ENCODE measurements at regions not wholly inside any gene's neighbourhood (a gene's known extent, or its start where the extent isn't known, plus 50 kb on each side); places are given as distances from the start of the nearest gene placed in this dataset.

DNA sequence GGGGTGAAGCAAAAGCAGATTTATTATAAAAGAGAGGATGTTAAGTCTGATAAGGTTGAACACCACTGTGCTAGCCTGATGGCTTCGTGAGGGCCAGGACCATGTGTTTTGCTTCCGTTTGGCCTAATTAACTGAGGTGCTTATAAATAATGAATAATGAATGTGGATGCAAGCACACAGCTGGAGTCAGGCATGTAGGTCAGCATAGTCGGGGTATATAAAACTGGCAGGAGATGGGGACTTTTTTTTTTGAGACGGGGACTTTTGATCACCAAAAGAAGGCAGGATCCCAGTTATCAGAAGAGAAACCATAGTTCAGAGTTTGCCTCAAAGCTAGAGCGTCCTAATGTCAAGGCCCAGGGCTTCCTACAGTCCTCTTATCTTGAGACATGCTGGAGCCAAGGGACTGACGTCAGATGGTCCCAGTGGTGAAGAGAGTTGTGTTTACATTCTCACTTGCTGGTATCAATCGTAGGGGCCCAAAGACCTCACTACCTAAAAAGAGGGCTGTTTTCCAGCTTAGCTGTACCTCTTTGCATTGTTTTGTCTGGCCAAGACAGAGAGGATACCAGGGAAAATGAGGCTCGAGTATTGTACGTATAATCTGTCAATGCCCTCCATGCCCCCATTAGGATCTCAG lies 50.4 kb downstream of the RTL9 start:
- no peak for DNase-seq

DNA sequence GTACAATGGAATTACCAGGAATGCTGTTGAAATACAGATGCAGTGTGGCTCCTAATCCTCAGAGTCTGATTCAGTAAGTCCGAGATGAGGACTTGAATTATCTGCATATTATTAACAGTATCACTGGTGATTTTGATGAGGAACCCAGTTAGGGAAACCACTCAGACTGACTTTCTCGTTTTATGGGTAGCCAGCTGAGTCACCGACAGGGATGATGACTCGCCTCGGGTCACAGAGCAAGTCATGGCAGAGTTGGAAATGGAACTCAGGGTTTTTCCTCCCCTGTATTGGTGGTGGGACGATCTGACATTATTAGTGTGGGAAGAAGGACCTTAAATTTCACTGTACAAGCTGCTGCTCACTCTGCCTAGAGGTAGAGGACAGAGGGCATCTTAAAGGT lies 51.3 kb downstream of the RTL9 start:
- DNase-seq, result peak; percentile 74

DNA sequence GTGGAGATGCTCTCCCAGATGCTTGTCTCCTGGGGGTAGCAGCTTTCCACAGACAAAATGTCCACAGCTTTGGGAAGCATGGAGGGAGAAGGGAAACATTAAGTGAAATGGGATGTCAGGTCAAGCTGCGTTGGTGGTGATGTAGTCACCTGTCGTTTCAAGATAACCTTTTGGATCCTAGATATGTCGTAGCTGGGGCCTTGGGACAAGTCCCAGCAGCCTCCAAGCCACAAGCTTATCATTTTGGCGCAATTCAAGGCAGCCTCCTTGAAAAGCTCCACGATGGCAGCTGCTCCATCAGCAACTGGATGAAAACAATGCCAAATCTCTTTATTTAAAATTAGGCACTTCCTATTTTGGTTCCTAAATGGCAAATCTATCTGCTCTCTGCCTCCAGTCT lies 52.0 kb downstream of the RTL9 start:
- DNase-seq, result no peak

DNA sequence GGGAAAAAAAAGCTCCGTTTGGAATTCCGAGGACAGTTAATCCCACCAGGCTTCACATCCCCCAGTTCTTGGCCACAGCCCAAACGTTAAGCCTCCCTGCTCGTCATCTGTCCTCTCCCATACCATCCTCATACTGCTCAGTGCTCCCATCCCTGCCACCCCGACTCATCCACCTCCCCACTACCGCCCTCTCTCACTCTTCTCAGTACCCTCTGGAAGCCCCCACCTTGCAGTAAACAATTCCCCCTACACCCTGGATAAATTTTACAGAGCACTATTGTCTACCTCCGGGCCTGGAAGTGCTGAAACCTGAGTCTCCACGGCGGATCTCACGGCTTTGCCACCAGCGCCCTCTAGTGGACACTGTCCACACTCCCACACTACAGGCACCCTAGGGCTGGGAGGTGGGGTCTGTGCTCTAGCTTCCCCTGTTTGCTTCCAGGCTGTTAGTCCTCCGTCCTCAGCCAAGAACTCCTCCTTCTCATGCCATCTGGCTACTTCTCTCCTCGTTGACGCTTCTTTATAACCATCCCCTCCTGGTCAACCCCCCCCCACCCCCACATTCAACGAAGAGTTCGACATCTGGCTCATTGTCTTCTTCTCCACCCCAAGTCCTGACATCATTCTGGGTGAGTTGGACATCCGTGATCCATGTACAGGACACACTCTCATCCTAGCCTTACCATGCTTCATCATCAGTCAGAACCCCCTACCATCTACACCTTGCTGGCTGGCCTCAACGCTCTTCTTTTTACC lies 54.5 kb downstream of the RTL9 start:
- DNase-seq, result peak; percentile 69

DNA sequence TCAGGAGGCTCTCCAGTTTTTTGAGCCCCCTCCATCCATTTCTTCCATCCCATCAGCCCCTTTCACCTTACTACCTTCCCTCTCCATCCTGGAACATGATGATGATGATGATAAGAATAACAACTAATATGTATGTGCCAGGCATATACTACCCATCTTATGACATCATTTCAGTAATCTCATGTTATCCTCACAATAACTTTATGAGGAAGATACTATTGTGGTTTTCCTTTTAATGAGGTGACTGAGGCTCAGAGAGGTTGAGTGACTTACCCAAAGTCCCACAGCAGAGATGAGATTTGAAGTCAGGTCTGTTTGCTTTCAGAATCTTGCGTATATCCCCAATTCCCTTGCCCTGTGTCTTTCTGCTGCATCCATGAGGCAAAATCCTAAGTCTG lies 55.1 kb downstream of the RTL9 start:
- no peak for DNase-seq

DNA sequence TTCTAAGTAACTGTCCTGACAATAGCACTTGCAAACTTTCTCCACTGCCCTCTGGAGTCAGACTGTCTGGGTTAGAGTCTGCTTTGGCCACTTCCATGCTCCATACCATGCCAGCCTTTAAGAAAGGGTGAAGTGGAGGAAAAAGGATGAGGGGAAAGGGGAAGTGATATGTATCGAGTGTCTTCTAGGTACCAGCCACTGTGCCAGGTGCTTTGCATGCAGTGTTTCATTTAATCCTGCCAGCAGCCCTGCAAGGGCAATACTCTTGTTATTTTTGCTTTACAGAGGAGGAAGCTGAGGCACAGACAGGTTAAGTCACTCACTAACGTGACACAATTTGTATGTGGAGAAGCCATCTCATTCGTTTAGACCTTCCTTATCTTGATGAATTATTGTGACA lies 55.6 kb downstream of the RTL9 start:
- DNase-seq, result no peak

DNA sequence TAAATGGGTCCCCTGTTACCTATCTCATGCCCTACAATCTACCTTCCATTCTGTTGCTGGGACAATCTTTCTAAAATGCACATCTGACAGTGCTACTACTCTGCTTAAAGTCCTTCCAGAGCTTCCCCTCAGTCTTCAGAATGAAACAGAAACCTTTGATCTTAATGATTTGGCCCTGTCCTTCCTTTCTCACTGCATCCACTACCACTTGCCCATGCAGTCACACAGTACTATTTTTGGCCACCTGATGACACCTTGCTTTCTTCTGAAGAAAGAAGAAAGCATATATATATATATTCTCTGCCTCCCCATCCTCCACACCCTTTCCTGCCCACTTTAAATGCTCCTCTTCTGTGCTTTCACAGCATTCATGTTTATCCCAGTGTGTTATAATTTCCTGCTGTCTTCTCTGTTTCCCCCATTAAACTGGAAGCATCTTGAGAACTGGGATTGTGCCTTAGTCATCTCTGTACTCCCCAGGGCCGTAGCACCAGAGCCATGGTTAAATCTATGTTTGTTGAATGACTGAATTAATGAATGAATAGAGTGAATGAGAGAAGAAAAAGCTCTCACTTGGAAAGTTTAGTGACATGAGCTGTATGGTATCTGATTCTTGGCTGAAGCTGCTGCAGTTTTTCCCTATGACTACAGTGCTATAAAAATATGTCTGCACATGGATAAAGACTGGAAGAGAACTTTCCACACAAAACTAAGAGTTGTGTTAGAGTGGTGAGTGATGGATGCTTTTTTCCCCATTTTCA lies 56.2 kb downstream of the RTL9 start:
- DNase-seq, result peak; percentile 88

DNA sequence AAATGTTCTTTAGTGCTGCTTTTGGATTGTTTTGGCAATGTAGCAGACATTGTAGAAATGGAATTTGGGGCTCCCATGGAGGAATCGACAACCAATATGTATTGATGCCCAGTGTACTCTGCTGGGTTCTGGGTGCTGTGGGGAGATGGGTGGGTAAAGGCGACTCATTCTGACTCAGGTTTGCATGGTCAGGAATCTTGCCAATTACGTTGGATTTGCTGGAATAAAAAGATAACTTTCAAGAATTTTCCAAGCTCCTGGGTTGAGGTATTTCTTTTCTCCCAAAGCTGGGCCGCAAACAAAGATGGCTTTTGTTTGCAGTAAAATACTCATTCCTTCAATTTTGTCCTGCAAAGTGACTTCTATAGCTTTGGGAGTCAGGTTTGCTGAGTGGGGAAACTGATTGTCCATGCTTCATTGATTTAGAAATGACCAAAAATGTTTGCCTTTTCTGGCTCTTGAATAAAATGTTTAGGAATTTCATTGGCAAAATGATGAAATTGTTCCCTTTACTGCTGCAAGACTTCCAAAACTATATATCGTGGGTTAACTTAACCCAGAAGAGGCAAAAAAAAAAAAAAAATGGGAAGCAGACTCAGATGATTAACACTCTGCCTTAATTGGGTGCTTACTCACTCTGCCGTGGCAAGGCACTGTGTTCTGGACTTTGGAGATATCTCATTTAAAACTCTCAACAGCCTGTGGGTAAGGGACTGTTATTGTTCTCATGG lies 57.0 kb downstream of the RTL9 start:
- DNase-seq, result peak; percentile 74

DNA sequence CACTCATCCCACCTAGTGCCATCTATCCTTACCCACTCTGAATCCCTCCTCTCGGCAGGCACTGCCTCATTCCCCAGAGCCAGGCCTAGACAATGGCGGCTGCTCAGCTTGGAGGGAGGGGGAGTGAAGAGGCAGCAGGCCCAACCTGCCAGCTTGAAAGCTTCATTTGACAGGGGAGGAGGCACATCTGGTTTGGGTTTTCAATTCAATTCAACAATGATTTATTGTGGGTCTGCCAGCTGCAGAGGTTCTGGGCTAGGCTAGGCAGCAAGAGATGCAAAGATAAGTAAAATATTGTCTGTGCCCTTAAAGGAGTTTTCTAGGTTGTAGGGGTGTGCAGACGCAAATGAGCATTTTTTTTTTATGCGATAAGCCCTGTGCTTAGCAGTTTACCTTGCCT lies 58.5 kb downstream of the RTL9 start:
- DNase-seq, result no peak

DNA sequence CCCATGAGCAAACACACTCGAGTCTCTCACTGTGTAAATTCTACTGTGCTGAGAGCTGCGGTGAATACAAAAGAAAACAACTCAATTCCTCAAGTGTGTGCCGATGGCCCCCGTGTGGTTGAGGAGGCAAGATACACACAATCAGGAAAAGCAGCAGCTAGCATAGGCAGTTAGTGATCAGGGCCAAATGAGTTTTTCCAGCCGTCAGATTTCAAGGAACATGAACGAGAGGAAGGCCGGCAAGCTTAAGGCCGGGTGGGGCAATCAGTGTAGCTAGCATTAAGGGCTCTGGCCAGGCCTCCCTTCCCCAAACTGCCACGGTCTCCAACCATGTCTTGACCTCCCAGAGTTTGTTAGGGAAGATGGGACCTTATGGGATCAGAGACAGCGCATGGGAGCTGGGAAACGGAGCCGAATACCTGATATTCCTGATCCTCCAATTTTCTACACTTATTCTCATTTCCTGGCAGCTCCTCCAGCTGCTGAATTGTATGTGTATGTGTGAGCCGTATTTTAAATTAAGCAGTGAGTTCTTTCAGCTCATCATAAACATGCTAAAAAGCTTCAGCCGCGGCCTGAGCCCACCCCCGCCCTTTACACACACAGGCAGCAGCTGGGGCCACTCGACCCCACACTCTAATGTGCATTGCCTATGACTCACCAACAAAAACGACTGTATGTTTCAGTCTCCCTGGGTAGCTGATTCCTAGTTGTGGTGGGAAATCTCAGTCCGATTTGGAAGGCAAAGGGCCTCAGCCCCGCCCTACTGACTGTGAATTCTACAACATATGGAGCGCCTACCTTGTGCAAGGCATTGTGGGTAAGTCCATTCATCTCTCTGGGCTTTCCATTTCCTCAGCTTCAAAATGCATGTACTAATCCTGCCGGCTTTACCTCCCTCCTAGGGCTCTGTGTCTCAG lies 59.9 kb downstream of the RTL9 start:
- DNase-seq, result peak; percentile 81

DNA sequence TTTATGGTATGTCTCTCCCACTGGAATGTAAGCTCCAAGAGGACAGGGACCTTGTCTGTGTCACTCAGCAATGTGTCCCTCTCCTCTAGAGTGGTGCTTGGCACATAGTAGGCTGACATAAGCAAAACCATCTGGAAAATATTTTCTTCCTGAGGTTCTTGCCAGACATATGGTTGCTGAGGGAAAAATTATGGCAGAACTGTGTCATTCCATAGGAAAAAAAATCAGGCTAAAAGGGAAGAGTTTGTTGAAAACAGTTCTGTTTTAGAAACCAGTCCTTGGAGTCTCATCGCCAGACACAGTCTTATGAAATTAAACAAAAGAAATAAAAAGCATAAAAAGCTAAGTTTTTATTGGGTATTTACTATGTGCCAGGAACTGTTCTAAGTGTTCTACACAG lies 60.9 kb downstream of the RTL9 start:
- DNase-seq, result no peak

DNA sequence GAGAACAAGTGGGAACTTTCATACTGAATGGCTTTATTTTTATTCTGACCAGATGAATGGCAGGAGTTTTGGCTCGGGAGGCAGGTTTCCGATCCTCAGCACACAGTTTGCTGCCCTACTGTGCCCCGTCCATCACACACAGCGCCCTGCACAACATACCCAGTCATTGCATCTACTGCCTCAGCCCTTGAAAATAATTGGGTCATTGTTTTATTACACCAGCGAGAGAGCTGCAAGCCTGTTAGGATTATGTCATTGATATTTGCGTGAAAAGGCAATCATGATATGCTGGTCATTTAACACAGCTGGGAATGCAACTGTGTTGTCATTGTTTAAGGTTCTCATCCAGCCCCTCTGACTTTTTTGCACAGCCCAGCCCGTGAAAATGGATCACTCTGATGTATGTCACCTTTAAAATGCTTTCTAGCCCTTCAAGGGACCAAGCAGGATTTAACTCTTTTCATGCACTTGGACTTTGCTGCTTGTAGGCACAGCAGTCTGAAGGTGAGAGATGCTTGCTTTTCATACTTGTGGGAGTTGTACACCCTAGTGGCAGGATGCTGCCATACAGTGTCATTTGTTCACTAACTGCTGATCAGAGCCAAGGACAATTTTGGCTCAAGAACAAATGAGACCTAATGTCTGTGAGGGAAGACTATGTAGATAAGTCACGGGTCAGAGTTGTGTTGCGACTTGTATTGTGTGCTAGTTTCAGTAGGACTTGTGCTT lies 62.3 kb downstream of the RTL9 start:
- DNase-seq, result no peak

DNA sequence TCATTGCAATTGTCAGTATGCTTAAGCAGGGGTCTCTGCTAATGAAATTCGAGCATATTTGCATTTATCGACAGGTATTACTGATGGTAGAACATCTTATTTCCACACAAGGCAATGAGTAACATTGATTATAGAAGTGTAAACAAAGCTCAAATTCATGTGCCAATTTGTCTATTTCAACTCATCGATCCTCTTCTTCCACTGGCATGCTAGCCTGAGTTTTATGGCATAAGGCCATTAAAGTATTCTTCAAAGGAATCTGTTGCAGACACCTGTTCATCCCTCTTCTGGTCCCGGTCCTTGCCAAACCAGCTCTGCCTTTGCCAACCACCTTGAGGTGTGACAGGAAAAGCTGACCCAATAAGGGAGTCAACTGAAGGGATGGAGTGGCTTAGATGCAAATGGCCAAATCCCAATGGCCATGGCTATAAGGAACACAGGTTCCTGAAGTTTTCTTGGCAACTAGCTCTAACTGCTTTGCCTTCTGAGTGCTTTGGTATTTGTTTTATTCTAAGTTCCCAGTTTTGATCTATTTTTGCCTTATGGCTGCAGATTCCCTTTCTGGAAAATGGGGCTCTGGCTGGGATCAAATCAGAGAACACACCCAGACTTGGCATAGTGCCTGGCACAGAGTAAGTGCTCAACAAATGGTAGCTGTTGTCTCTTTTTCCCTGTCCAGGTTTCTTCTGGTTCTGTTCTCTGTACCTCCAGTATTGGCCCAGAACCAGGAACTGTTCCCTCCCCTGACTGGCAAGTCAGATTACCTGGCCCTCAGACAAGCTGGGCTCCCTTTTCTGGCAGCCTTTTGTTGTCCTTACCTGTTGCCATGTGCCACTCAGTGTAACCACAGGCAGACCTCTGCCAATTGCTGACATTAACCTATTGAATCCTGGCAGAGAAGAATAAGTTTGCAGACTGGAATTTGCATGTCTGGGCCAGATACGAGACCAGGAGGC lies 63.1 kb downstream of the RTL9 start:
- no peak for DNase-seq

DNA sequence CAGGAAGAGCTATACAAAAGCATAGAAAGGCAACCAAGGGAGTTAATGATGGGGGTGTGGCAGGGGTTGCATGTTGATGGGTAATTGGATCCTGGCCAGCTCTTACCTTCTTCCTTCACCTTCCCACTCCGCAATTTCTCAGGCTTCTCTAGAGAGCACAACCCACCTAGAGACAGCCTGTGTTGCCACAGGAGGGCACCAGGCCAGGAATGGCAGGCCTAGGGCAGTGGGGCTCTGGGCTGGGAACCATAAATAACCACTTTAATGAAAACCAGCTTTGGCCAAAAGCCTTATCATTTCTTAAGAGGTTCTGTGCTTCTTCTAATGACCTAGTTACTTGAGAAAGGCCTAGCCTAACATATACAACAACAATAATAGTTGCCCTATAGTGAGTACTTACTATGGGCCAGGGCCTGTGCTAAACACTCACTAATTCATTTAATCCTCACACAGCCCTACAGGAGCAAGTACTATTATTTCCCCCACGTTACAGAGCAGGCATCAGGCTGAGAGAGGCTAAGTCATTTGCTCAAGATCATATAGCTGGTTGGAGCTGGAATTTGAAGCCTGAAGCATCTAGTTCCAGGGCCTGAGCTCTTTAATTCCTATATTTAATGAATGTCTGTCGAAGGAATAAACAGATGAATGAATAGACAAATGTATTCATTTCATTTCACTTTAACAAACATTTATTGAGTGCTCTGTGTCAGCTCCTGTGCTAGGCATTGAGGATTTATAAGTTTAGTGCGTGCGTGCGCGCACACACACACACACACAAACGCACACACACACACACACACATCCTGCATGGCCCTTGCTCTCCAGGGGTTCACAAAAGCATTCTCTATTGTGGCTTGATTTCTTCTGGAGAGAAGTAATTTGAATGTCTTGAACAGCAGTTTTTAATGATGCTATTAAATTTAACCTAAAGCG lies 66.8 kb downstream of the RTL9 start:
- DNase-seq, result no peak

DNA sequence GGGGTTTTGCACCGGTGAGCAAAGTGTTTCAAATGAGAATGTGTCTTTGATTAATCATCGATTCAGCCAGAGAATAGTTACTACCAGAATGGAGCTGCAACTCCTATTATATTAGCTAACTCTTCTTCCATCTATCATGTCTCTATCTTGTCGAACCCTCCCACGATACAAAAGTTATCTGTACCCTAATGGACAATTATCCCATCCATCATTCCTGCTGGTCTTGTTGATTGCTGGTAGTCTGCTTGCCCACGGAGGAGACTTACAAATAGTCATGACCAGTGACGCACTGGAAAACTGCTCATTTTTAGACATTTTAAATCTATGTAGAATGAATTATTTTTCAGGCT lies 67.5 kb downstream of the RTL9 start:
- DNase-seq, result no peak

DNA sequence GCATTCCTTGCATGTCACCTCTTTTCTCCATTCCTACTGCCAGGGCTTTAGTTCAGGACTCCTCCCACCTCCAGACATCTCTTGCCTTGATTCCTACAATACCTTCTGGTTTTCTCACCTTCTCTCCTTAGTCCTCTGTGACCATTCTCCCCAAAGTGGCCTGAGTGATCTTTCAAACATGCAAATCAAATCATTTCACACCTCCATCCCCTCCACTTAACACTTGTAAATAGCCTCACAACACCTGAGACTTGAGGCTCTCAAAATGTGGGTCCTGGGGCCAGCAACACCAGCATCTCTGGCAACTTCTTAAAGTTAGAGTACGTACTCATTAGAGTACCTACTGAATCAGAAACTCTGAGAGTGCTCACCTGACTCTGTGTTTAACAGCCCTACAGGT lies 68.4 kb downstream of the RTL9 start:
- no peak for DNase-seq

DNA sequence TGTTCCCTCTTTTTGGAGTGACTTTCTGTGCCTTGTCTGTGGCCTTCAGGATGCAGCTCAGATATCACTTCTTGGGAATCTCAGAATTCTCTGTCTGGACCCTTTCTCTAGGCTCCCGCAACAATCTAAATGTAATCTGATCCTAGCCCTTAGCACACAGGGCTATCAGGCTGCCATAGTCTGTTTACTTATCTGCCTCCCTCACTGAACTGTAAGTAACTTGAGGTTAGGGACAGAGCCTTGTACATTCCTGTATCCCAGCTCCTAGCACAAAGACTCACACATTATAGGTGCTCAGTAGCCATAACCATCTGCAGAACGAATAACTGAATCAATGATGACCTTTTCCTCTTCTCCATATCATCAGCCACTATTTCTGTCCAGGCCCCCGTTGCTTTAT lies 69.5 kb downstream of the RTL9 start:
- no peak for DNase-seq

DNA sequence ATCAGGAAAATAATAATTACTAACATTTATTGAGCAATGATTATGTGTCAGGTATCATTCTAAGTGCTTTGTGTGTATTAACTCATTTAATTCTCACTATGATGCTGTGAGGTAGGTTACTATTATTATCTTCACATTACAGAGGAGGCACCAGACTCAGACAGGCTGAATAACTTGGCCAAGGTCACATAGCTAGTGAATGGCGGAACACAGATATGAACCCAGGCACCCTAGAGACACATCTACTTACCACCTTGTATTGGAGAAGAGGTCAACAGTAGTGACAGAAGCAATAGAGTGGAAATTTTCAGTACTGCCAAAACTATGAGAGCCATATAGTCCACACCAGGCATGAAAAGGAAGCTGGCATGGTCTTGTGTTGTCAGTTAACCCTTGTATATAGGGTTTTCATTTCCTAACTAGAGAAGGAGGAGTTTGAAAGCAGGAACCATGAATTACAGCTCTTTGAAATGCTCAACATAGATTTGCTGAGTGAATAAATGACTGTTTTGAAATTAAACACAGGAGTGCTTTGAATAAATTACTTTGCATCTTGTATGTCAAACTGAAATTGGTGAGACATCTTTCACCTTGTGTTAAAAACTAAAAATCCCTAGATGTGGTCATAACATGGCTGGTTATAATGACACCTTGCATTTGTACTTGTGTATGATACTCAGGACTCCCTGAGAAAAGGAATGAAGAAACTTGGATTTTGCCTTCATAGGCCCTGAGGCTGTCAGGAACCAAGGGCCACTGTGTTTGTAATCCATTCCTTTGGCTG lies 71.8 kb downstream of the RTL9 start:
- DNase-seq, result no peak
